WTC11 (cell line): ENCODE measurements at regions not wholly inside any gene's neighbourhood (a gene's known extent, or its start where the extent isn't known, plus 50 kb on each side); places are given as distances from the start of the nearest gene placed in this dataset.

Source experiments
- CREB1 ChIP-seq: sonication (generic); formaldehyde crosslinking; IDR thresholded peaks from 2 replicates; pipeline ENCODE4 v1.8.0; 2023; ENCODE audit warnings: mild to moderate bottlenecking, missing genetic modification reagents
- ELF4 ChIP-seq: sonication (generic); formaldehyde crosslinking; IDR thresholded peaks from 2 replicates; pipeline ENCODE4 v1.8.1; 2022; ENCODE audit warnings: low read depth, mild to moderate bottlenecking, moderate library complexity, missing genetic modification reagents
- ESRRA ChIP-seq: sonication (generic); formaldehyde crosslinking; IDR thresholded peaks from 2 replicates; pipeline ENCODE4 v1.8.1; 2022; ENCODE audit warnings: mild to moderate bottlenecking, missing genetic modification reagents, borderline replicate concordance
- FOXP1 ChIP-seq: sonication (generic); formaldehyde crosslinking; IDR thresholded peaks from 2 replicates; pipeline ENCODE4 v1.8.0; 2022; ENCODE audit warnings: missing genetic modification reagents, mild to moderate bottlenecking, moderate library complexity, borderline replicate concordance
- GABPB1 ChIP-seq: sonication (generic); formaldehyde crosslinking; IDR thresholded peaks from 2 replicates; pipeline ENCODE4 v1.8.1; 2023; ENCODE audit warnings: mild to moderate bottlenecking, missing genetic modification reagents
- MXD4 ChIP-seq: fragments of 250-450 bp; sonication (Bioruptor Pico); IDR thresholded peaks from 2 replicates; pipeline ENCODE4 v1.8.0; 2021; ENCODE audit warnings: mild to moderate bottlenecking, moderate library complexity, borderline replicate concordance
- NR2C2 ChIP-seq: sonication (generic); formaldehyde crosslinking; IDR thresholded peaks from 2 replicates; pipeline ENCODE4 v1.8.0; 2022; ENCODE audit warnings: mild to moderate bottlenecking, missing genetic modification reagents
- SP1 ChIP-seq: sonication (generic); formaldehyde crosslinking; conservative IDR thresholded peaks from 2 replicates; pipeline ENCODE4 v1.8.1; 2022; ENCODE audit warnings: missing genetic modification reagents
- TCF7 ChIP-seq: sonication (generic); formaldehyde crosslinking; IDR thresholded peaks from 2 replicates; pipeline ENCODE4 v1.8.0; 2022; ENCODE audit warnings: mild to moderate bottlenecking, low read depth, missing genetic modification reagents, moderate library complexity
- ZNF121 ChIP-seq: sonication (generic); formaldehyde crosslinking; IDR thresholded peaks from 2 replicates; pipeline ENCODE4 v1.8.0; 2023; ENCODE audit warnings: missing genetic modification reagents
- ZNF232 ChIP-seq: sonication (generic); formaldehyde crosslinking; IDR thresholded peaks from 2 replicates; pipeline ENCODE4 v1.8.0; 2022; ENCODE audit warnings: mild to moderate bottlenecking, missing genetic modification reagents
- ZNF317 ChIP-seq: sonication (generic); formaldehyde crosslinking; IDR thresholded peaks from 2 replicates; pipeline ENCODE4 v1.8.1; 2023; ENCODE audit warnings: low read depth, mild to moderate bottlenecking, moderate library complexity, missing genetic modification reagents, borderline replicate concordance
- TF ChIP-seq, protein P1 (sequence below): fragments of 200-600 bp; IDR thresholded peaks from 2 replicates; pipeline ENCODE4 v1.8.0; 2022; ENCODE audit warnings: antibody characterized with exemption
- TF ChIP-seq, protein P2 (sequence below): fragments of 250-450 bp; sonication (Bioruptor Pico); IDR thresholded peaks from 2 replicates; pipeline ENCODE4 v2.1.2; 2022; ENCODE audit warnings: mild to moderate bottlenecking, moderate library complexity

DNA sequence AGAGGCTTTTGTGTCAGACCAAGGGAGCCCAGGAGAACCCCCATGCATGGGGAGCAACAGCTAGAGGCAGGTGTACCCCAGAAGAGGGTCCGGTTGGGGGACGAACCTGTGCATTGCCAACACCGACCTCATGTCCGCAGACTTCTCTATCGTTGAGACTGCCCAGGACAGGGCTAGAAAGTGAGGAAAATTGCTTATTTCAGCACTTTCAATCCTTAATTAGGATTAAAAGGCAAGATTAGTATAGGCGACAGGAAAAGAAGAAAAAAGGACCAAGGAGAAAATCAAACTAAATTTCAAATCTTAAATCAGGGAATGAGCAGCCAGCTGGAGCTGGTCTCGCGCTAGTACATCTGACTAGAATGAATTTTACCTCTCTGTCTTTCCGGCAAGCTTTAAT is 438.9 kb upstream of the SOX11 start:
- TF ChIP-seq SP1 (no peak), ESRRA (CRISPR knock-in tag) (no peak), CREB1 (no peak), FOXP1 (CRISPR knock-in tag) (no peak), ZNF317 (no peak), ELF4 (no peak), ZNF232 (CRISPR knock-in tag) (no peak), NR2C2 (no peak), MXD4 (CRISPR knock-in tag) (no peak), GABPB1 (CRISPR knock-in tag) (no peak), TCF7 (no peak), ZNF121 (CRISPR knock-in tag) (no peak)
- TF ChIP-seq, protein P1, sequence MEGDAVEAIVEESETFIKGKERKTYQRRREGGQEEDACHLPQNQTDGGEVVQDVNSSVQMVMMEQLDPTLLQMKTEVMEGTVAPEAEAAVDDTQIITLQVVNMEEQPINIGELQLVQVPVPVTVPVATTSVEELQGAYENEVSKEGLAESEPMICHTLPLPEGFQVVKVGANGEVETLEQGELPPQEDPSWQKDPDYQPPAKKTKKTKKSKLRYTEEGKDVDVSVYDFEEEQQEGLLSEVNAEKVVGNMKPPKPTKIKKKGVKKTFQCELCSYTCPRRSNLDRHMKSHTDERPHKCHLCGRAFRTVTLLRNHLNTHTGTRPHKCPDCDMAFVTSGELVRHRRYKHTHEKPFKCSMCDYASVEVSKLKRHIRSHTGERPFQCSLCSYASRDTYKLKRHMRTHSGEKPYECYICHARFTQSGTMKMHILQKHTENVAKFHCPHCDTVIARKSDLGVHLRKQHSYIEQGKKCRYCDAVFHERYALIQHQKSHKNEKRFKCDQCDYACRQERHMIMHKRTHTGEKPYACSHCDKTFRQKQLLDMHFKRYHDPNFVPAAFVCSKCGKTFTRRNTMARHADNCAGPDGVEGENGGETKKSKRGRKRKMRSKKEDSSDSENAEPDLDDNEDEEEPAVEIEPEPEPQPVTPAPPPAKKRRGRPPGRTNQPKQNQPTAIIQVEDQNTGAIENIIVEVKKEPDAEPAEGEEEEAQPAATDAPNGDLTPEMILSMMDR, result no peak
- TF ChIP-seq, protein P2, sequence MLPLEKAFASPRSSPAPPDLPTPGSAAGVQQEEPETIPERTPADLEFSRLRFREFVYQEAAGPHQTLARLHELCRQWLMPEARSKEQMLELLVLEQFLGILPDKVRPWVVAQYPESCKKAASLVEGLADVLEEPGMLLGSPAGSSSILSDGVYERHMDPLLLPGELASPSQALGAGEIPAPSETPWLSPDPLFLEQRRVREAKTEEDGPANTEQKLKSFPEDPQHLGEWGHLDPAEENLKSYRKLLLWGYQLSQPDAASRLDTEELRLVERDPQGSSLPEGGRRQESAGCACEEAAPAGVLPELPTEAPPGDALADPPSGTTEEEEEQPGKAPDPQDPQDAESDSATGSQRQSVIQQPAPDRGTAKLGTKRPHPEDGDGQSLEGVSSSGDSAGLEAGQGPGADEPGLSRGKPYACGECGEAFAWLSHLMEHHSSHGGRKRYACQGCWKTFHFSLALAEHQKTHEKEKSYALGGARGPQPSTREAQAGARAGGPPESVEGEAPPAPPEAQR (CRISPR knock-in tag), result no peak
